Keratinocyte (primary cell): ENCODE measurements at regions not wholly inside any gene's neighbourhood (a gene's known extent, or its start where the extent isn't known, plus 50 kb on each side); places are given as distances from the start of the nearest gene placed in this dataset.

Experiments
- DNase-seq: peaks from one replicate; pipeline ENCODE4 v3.0.0-alpha.2; 2011; ENCODE audit warnings: low read depth, missing footprints, low spot score
- FAIRE-seq: peaks from 2 replicates; lab custom pipeline; 2011; peaks lifted over from hg19 to GRCh38; lab: Jason Lieb, UNC
- H2AFZ ChIP-seq: 2 replicates; pipeline ENCODE4 v1.6.0; 2012; ENCODE audit warnings: low read length, control low read depth, inconsistent platforms; ENCODE audit not compliant: control insufficient read depth
- H3K27ac ChIP-seq: 2 replicates; pipeline ENCODE4 v1.5.1; 2011; ENCODE audit warnings: low read length; ENCODE audit not compliant: control insufficient read depth, insufficient read depth
- H3K27me3 ChIP-seq: 3 replicates; pipeline ENCODE4 v1.6.0; 2011; ENCODE audit warnings: low read length; ENCODE audit not compliant: control insufficient read depth, insufficient read depth; ENCODE audit errors: extremely low read depth
- H3K36me3 ChIP-seq, 2 experiments: 2 replicates in 1 of 2; 3 replicates in 1 of 2; pipeline ENCODE4 v1.5.1; 2011; ENCODE audit warnings: low read length in 2 of 2, mild to moderate bottlenecking in 1 of 2; ENCODE audit not compliant: control insufficient read depth in 2 of 2, insufficient read depth in 2 of 2; ENCODE audit errors: extremely low read depth in 1 of 2
- H3K4me1 ChIP-seq: 3 replicates; pipeline ENCODE4 v1.5.1; 2011; ENCODE audit warnings: low read length; ENCODE audit not compliant: control insufficient read depth, insufficient read depth; ENCODE audit errors: extremely low read depth
- H3K4me2 ChIP-seq: 3 replicates; pipeline ENCODE4 v1.6.0; 2011; ENCODE audit warnings: low read depth, low read length; ENCODE audit not compliant: control insufficient read depth, insufficient read depth; ENCODE audit errors: extremely low read depth
- H3K4me3 ChIP-seq, 3 experiments: fragments of 200-600 bp in 1 of 3; sonication (generic) in 1 of 3; 2 replicates in 2 of 3; 3 replicates in 1 of 3; pipeline ENCODE4 v1.5.1; 2011 to 2016; ENCODE audit warnings: low read length in 3 of 3, mild to moderate bottlenecking in 3 of 3, control low read depth in 2 of 3, inconsistent platforms in 1 of 3, low read depth in 1 of 3, mixed read lengths in 1 of 3, mixed run types in 1 of 3, moderate library complexity in 1 of 3; ENCODE audit not compliant: control insufficient read depth in 2 of 3, insufficient read depth in 2 of 3; ENCODE audit errors: extremely low read depth in 1 of 3
- H3K79me2 ChIP-seq: 2 replicates; pipeline ENCODE4 v1.6.0; 2012; ENCODE audit warnings: low read length; ENCODE audit not compliant: control insufficient read depth, insufficient read depth
- H3K9ac ChIP-seq: 3 replicates; pipeline ENCODE4 v1.6.0; 2011; ENCODE audit warnings: low read length; ENCODE audit not compliant: control insufficient read depth, insufficient read depth; ENCODE audit errors: extremely low read depth
- H3K9me1 ChIP-seq: 3 replicates; pipeline ENCODE4 v1.6.0; 2011; ENCODE audit warnings: low read length; ENCODE audit not compliant: control insufficient read depth, insufficient read depth; ENCODE audit errors: extremely low read depth
- H3K9me3 ChIP-seq: 2 replicates; pipeline ENCODE4 v1.5.1; 2012; ENCODE audit warnings: low read depth, low read length; ENCODE audit not compliant: control insufficient read depth
- H4K20me1 ChIP-seq: 3 replicates; pipeline ENCODE4 v1.6.0; 2011; ENCODE audit warnings: low read length; ENCODE audit not compliant: control insufficient read depth, insufficient read depth; ENCODE audit errors: extremely low read depth
- EZH2 ChIP-seq: IDR thresholded peaks from one replicate; pipeline ENCODE4 v1.6.1; 2012; ENCODE audit warnings: inconsistent platforms, mild to moderate bottlenecking, low read length, moderate library complexity
- dilution Hi-C: fragments of 300-500 bp; cut with MboI; formaldehyde crosslinking; loops from one replicate; pipeline ENCODE4 v1.7.0; 2020; ENCODE audit warnings: low sequenced_read_pairs; ENCODE audit not compliant: extremely low pct_ligation_motif_present
- TF ChIP-seq, protein P1 (sequence below), 3 experiments: IDR thresholded peaks in 1 of 3; conservative IDR thresholded peaks in 1 of 3; optimal IDR thresholded peaks in 1 of 3; 2 replicates in 2 of 3; 3 replicates in 1 of 3; pipeline versions ENCODE3 to v1.5.1; 2011; ENCODE audit warnings: low read length in 3 of 3, mild to moderate bottlenecking in 3 of 3, moderate library complexity in 2 of 3, control low read depth in 1 of 3, inconsistent platforms in 1 of 3; ENCODE audit not compliant: insufficient read depth in 2 of 3; ENCODE audit errors: extremely low read depth in 1 of 3

- no peak for FAIRE-seq
Observed at GRCh38 chr2:219766658-219767057, 139.2 kb downstream of the SLC4A3 start.

DNA sequence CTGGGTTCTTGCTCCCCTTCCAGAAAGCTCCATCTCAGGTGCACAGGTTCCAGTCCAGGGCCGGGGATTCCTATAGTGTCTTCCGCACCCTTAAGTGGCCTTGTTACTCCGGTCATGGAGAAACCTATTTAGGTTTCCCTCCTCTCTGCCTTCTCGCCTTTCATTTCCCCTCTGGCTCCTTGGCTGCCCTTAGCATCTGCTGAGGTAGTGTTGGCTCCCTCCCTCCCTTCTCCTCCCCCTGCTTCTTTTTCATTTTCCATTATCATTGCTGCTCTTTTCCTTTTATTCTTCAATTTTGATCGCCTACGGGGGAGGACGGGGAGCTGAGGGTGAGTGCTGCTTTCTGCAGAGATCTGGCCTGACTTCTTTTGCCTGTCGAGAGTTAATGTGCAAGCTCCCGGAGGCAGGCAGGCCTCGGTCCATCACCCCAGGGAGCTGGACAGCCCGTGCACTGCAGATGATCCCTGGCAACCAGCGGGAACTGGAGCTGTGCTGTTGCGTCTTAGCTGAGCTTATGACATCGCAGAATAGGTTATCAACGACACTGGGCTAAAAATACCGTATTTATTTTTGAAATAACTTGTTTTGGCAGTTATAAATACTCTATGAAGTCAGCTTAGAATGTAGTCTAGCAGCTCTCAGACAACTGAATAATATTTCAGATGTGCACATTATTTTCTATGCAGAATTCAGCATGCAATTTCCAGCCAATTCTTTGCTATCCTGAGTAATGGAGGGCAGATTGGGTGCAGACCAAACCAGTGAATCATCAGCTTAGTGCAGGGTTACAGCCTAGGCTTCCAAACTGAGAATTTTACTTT lies 141.9 kb downstream of the SLC4A3 start:
- H3K9ac ChIP-seq, result no peak overlapping the region
- no peaks in the 10 kb centered on the region for H3K9me3 ChIP-seq
- peaks cover 2% of the 10 kb centered on the region for H3K4me1 ChIP-seq
- dilution Hi-C loops, result no loop called here
- H4K20me1 ChIP-seq, result no peaks in the 10 kb centered on the region
- FAIRE-seq, result no peak
- no peaks in the 10 kb centered on the region for H3K79me2 ChIP-seq
- DNase-seq, result no peak
- H3K9me1 ChIP-seq, result no peaks in the 10 kb centered on the region
- H3K27ac ChIP-seq, result no peak overlapping the region
- peak overlapping the region; percentile 43 for H3K4me2 ChIP-seq
- peaks cover 6% of the 10 kb centered on the region for H3K27me3 ChIP-seq
- no peak overlapping the region for H3K4me3 ChIP-seq
- H3K36me3 ChIP-seq, result no peaks in the 10 kb centered on the region
- TF ChIP-seq, protein P1, sequence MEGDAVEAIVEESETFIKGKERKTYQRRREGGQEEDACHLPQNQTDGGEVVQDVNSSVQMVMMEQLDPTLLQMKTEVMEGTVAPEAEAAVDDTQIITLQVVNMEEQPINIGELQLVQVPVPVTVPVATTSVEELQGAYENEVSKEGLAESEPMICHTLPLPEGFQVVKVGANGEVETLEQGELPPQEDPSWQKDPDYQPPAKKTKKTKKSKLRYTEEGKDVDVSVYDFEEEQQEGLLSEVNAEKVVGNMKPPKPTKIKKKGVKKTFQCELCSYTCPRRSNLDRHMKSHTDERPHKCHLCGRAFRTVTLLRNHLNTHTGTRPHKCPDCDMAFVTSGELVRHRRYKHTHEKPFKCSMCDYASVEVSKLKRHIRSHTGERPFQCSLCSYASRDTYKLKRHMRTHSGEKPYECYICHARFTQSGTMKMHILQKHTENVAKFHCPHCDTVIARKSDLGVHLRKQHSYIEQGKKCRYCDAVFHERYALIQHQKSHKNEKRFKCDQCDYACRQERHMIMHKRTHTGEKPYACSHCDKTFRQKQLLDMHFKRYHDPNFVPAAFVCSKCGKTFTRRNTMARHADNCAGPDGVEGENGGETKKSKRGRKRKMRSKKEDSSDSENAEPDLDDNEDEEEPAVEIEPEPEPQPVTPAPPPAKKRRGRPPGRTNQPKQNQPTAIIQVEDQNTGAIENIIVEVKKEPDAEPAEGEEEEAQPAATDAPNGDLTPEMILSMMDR (optimal IDR thresholded peaks at IDR 0.05 in 1 of 3, IDR thresholded peaks at IDR 0.05 in 1 of 3, conservative IDR thresholded peaks at IDR 0.05 in 1 of 3; ENCODE audit: extremely low read depth in 1 of 3, insufficient read depth in 2 of 3, low read length in 3 of 3), result no peak
- TF ChIP-seq EZH2, result no peak
- peak overlapping the region; percentile 28 for H2AFZ ChIP-seq

More at GRCh38 chr2:219766658-219767057, 139.2 kb downstream of the SLC4A3 start:
- no peak overlapping the region for H3K27ac ChIP-seq
- no peak for TF ChIP-seq EZH2
- TF ChIP-seq, protein P1 (optimal IDR thresholded peaks at IDR 0.05 in 1 of 3, IDR thresholded peaks at IDR 0.05 in 1 of 3, conservative IDR thresholded peaks at IDR 0.05 in 1 of 3; ENCODE audit: extremely low read depth in 1 of 3, insufficient read depth in 2 of 3, low read length in 3 of 3), result no peak
- H4K20me1 ChIP-seq, result no peaks in the 10 kb centered on the region
- dilution Hi-C loops, result no loop called here
- H3K9me3 ChIP-seq, result no peaks in the 10 kb centered on the region
- no peaks in the 10 kb centered on the region for H3K79me2 ChIP-seq
- no peak overlapping the region for H3K9ac ChIP-seq
- H2AFZ ChIP-seq, result no peak overlapping the region
- H3K4me2 ChIP-seq, result no peak overlapping the region
- H3K27me3 ChIP-seq, result peaks cover 6% of the 10 kb centered on the region
- H3K36me3 ChIP-seq, result no peaks in the 10 kb centered on the region
- H3K4me1 ChIP-seq, result peaks cover 2% of the 10 kb centered on the region
- no peak for DNase-seq
- no peak overlapping the region for H3K4me3 ChIP-seq
- H3K9me1 ChIP-seq, result no peaks in the 10 kb centered on the region
